KMS-11 (cell line): ENCODE measurements at regions not wholly inside any gene's neighbourhood (a gene's known extent, or its start where the extent isn't known, plus 50 kb on each side); places are given as distances from the start of the nearest gene placed in this dataset.

Experiments used
- H2AFZ ChIP-seq: fragments of 200-600 bp; sonication (generic); 2 replicates; pipeline ENCODE4 v1.6.1; 2016; ENCODE audit warnings: antibody characterized with exemption, mixed run types, low read depth
- H3K27ac ChIP-seq: fragments of 200-600 bp; sonication (generic); 2 replicates; pipeline ENCODE4 v1.6.1; 2016; ENCODE audit warnings: mild to moderate bottlenecking, mixed run types
- H3K27me3 ChIP-seq: fragments of 200-600 bp; sonication (generic); 2 replicates; pipeline ENCODE4 v1.6.1; 2017; ENCODE audit warnings: mild to moderate bottlenecking, low read depth, mixed run types, moderate library complexity; ENCODE audit not compliant: insufficient read depth
- H3K36me3 ChIP-seq: fragments of 200-600 bp; sonication (generic); 2 replicates; pipeline ENCODE4 v1.6.1; 2017; ENCODE audit warnings: mild to moderate bottlenecking, mixed run types; ENCODE audit not compliant: insufficient read depth
- H3K4me1 ChIP-seq: fragments of 200-600 bp; sonication (generic); 2 replicates; pipeline ENCODE4 v1.6.1; 2016; ENCODE audit warnings: mild to moderate bottlenecking, low read depth, mixed run types; ENCODE audit not compliant: poor library complexity, severe bottlenecking
- H3K4me2 ChIP-seq: fragments of 200-600 bp; sonication (generic); 2 replicates; pipeline ENCODE4 v1.7.0; 2016; ENCODE audit warnings: mild to moderate bottlenecking, mixed run types
- H3K4me3 ChIP-seq: fragments of 200-600 bp; sonication (generic); IDR thresholded peaks from 2 replicates; pipeline ENCODE4 v1.6.1; 2017; ENCODE audit warnings: low read depth, low read length, mixed read lengths; ENCODE audit not compliant: insufficient read depth
- H3K79me2 ChIP-seq: fragments of 200-600 bp; sonication (generic); 2 replicates; pipeline ENCODE4 v1.6.1; 2016; ENCODE audit warnings: low read depth, mixed run types; ENCODE audit not compliant: insufficient read depth
- H3K9ac ChIP-seq: fragments of 200-600 bp; sonication (generic); 2 replicates; pipeline ENCODE4 v1.6.1; 2016; ENCODE audit warnings: mild to moderate bottlenecking, mixed run types
- H4K20me1 ChIP-seq: fragments of 200-600 bp; sonication (generic); 2 replicates; pipeline ENCODE4 v1.6.1; 2016; ENCODE audit warnings: mild to moderate bottlenecking, mixed run types; ENCODE audit not compliant: insufficient read depth
- TF ChIP-seq, protein P1 (sequence below): fragments of 200-600 bp; sonication (generic); conservative IDR thresholded peaks from 2 replicates; pipeline ENCODE4 v1.6.1; 2017; ENCODE audit warnings: low read depth, mild to moderate bottlenecking, antibody characterized with exemption, low read length, moderate library complexity, mixed read lengths

DNA sequence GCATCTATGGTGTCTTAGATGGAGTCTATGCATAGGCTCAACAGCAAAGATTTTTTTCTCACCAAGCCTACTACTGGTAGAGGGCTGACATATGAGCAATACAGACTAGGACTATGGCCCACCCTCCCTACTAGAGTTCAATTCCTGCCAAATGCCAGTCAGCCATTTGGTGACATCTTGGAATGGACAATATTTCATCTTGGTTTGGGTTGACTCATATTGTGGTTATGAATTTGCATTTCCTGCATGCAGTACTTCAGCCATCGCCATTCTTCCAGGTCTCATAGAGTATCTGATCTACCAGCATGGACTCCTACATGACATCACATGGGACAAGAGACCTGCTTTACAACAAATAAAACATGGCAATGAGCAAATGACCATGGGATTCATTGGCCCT is 778.1 kb upstream of the SOX9 start:
- no peaks in the 10 kb centered on the region for H3K79me2 ChIP-seq
- no peaks in the 10 kb centered on the region for H4K20me1 ChIP-seq
- H2AFZ ChIP-seq: no peak overlapping the region
- no peaks in the 10 kb centered on the region for H3K27me3 ChIP-seq
- no peak overlapping the region for H3K4me2 ChIP-seq
- peaks cover 16% of the 10 kb centered on the region for H3K4me1 ChIP-seq
- TF ChIP-seq, protein P1, sequence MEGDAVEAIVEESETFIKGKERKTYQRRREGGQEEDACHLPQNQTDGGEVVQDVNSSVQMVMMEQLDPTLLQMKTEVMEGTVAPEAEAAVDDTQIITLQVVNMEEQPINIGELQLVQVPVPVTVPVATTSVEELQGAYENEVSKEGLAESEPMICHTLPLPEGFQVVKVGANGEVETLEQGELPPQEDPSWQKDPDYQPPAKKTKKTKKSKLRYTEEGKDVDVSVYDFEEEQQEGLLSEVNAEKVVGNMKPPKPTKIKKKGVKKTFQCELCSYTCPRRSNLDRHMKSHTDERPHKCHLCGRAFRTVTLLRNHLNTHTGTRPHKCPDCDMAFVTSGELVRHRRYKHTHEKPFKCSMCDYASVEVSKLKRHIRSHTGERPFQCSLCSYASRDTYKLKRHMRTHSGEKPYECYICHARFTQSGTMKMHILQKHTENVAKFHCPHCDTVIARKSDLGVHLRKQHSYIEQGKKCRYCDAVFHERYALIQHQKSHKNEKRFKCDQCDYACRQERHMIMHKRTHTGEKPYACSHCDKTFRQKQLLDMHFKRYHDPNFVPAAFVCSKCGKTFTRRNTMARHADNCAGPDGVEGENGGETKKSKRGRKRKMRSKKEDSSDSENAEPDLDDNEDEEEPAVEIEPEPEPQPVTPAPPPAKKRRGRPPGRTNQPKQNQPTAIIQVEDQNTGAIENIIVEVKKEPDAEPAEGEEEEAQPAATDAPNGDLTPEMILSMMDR: no peak
- H3K4me3 ChIP-seq: no peak overlapping the region
- no peaks in the 10 kb centered on the region for H3K36me3 ChIP-seq
- H3K9ac ChIP-seq: no peak overlapping the region
- no peak overlapping the region for H3K27ac ChIP-seq

DNA sequence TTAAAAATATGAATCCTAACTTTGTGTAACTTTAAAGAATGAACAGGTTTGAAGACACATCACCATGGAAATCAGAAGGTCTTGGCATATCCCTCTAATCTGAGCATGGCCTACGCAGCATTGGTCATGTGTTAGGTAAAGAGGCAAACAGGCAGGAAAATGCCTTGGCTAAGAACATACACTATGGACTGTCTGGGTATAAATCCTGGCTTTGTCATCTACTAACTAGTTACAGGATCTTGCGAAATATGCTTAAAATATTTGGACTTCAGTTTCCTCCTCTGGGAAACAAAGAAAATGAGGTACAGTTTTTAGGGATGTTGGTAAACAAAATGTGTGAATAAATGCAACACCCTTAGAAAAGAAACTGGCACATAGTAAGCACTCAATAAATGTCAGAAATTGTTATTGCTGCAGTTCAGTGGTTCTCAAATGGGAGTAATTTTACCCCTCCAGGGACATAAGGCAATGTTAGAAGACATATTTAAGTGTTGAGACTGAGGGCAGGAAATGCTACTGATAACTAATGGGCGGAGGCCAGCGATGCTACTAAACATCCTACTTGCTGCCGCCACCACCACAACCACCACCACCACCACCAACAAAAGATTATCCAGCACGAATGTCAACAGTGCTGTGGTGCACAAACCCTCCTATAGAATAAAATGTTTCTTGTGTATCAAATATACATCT is 770.8 kb upstream of the SOX9 start:
- no peak overlapping the region for H3K4me2 ChIP-seq
- H3K36me3 ChIP-seq: no peaks in the 10 kb centered on the region
- no peaks in the 10 kb centered on the region for H4K20me1 ChIP-seq
- no peaks in the 10 kb centered on the region for H3K27me3 ChIP-seq
- no peak overlapping the region for H3K27ac ChIP-seq
- H3K79me2 ChIP-seq: no peaks in the 10 kb centered on the region
- no peak overlapping the region for H3K4me3 ChIP-seq
- H3K9ac ChIP-seq: no peak overlapping the region
- no peak overlapping the region for H2AFZ ChIP-seq
- TF ChIP-seq, protein P1: no peak
- no peaks in the 10 kb centered on the region for H3K4me1 ChIP-seq

DNA sequence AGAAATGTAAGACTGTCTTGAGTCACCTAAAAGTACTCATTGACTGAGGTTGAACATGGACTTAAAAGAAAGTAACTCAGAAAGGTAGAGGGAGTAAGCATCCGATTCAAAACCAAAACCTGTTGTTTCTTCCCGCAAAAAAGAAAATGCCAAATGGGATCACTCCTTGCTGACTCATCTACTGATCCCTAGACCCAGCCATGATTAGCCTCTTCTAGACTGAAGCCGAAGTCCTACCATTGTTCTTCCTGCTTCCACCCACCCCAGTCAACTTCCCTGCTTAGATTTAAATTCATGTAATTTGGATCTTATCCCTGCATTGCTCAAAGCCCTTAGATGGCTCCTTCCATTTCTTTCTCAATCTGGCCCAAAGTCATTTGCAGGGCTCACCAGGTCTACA is 760.5 kb upstream of the SOX9 start:
- Histone ChIP-seq H3K9ac (no peak overlapping the region), H4K20me1 (no peaks in the 10 kb centered on the region), H3K4me2 (no peak overlapping the region), H2AFZ (no peak overlapping the region), H3K4me1 (no peaks in the 10 kb centered on the region), H3K27me3 (no peaks in the 10 kb centered on the region), H3K27ac (no peak overlapping the region), H3K4me3 (no peak overlapping the region), H3K36me3 (no peaks in the 10 kb centered on the region), H3K79me2 (no peaks in the 10 kb centered on the region)
- TF ChIP-seq, protein P1: no peak

DNA sequence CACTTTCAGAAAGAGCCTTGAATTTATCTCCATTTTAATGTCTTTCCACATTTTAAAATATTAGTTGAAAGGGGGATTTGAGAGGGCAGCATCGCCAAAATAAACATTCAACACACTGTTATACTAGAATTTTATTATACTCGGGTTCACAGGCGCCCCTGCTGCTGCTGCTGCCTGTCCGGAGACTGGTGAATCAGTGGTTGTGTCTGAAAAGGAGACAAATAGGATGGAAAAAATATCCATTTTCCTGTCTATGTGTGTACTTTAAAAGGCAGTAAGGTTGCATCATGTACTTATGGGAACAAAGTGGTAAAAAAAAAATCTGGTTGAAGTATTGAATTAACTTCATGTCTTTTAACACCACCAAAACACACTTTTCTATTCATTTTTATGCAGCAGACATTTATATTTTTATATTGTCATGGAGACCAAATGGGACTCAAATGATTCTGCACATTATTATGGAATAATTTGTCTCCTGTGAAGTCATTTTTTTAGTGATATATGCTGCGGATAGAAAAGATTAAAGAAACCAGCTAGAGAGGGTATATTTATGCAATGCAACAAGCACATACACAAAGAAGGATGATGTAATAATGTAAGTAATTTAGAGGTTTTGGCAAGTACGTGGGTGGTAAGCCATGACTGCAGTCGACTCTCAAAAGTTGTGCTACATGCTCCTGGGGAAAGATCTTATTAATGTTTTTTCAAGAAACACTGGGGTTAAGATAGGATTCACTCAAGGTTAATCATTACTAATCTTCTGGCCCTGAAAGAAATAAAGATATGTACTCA is 759.0 kb upstream of the SOX9 start:
- H4K20me1 ChIP-seq: no peaks in the 10 kb centered on the region
- H3K27ac ChIP-seq: no peak overlapping the region
- no peak overlapping the region for H3K9ac ChIP-seq
- no peaks in the 10 kb centered on the region for H3K79me2 ChIP-seq
- H3K27me3 ChIP-seq: no peaks in the 10 kb centered on the region
- no peaks in the 10 kb centered on the region for H3K4me1 ChIP-seq
- H2AFZ ChIP-seq: no peak overlapping the region
- H3K4me3 ChIP-seq: no peak overlapping the region
- TF ChIP-seq, protein P1: no peak
- no peaks in the 10 kb centered on the region for H3K36me3 ChIP-seq
- H3K4me2 ChIP-seq: no peak overlapping the region
